WTC11 (cell line): ENCODE measurements at regions not wholly inside any gene's neighbourhood (a gene's known extent, or its start where the extent isn't known, plus 50 kb on each side); places are given as distances from the start of the nearest gene placed in this dataset.

ENCODE experiments used
- ATAC-seq: fragments of 200-7000 bp; cut with Tn5 transposase; 2 replicates; pipeline ENCODE4 v1.10.0; 2021; ENCODE audit warnings: mild to moderate bottlenecking, moderate library complexity
- CTCF ChIA-PET: fragments of 300-600 bp; sonication (Branson Sonifier 250); formaldehyde crosslinking; loops from one replicate; lab custom pipeline; 2021; ENCODE audit warnings: antibody characterized with exemption; lab: Charles Lee
- POLR2A ChIA-PET: fragments of 350-600 bp; sonication (Branson Sonifier 250); formaldehyde crosslinking; loops from one replicate; lab custom pipeline; 2021; ENCODE audit warnings: antibody characterized with exemption; lab: Charles Lee
- DNase-seq: peaks from one replicate; pipeline ENCODE4 v3.0.0; 2021; ENCODE audit warnings: low spot score
- H3K27ac Mint-ChIP-seq: 2 replicates; pipeline ENCODE4 v1.8.0; 2021; ENCODE audit warnings: mixed read lengths
- H3K27me3 Mint-ChIP-seq: 2 replicates; pipeline ENCODE4 v1.8.0; 2021; ENCODE audit warnings: low read depth, mild to moderate bottlenecking, moderate library complexity, mixed read lengths
- H3K36me3 Mint-ChIP-seq: 2 replicates; pipeline ENCODE4 v1.8.0; 2021; ENCODE audit warnings: mixed read lengths
- H3K4me1 Mint-ChIP-seq: 2 replicates; pipeline ENCODE4 v1.8.0; 2022; ENCODE audit warnings: mixed read lengths
- H3K4me3 Mint-ChIP-seq: 2 replicates; pipeline ENCODE4 v1.8.0; 2021; ENCODE audit warnings: mild to moderate bottlenecking, moderate library complexity, mixed read lengths
- H3K9me3 Mint-ChIP-seq: 2 replicates; pipeline ENCODE4 v1.8.0; 2021; ENCODE audit warnings: mixed read lengths
- ESRRA ChIP-seq: sonication (generic); formaldehyde crosslinking; IDR thresholded peaks from 2 replicates; pipeline ENCODE4 v1.8.1; 2022; ENCODE audit warnings: mild to moderate bottlenecking, missing genetic modification reagents, borderline replicate concordance
- FOXJ3 ChIP-seq: sonication (generic); formaldehyde crosslinking; IDR thresholded peaks from 2 replicates; pipeline ENCODE4 v1.9.0; 2021; ENCODE audit warnings: missing genetic modification reagents, mild to moderate bottlenecking, borderline replicate concordance
- JUN ChIP-seq: sonication (generic); formaldehyde crosslinking; IDR thresholded peaks from 2 replicates; pipeline ENCODE4 v1.8.0; 2023; ENCODE audit warnings: mild to moderate bottlenecking, missing genetic modification reagents
- RORB ChIP-seq: fragments of 250-450 bp; sonication (Bioruptor Pico); IDR thresholded peaks from 2 replicates; pipeline ENCODE4 v1.9.0; 2021; ENCODE audit warnings: mild to moderate bottlenecking
- TF ChIP-seq, protein P1 (sequence below): fragments of 250-450 bp; sonication (Bioruptor Pico); IDR thresholded peaks from 2 replicates; pipeline ENCODE4 v1.9.0; 2021; ENCODE audit warnings: mild to moderate bottlenecking, borderline replicate concordance
- TF ChIP-seq, protein P2 (sequence below): sonication (generic); formaldehyde crosslinking; IDR thresholded peaks from 2 replicates; pipeline ENCODE4 v1.8.1; 2023; ENCODE audit warnings: mild to moderate bottlenecking, missing genetic modification reagents
- TF ChIP-seq, protein P3 (sequence below): sonication (generic); formaldehyde crosslinking; IDR thresholded peaks from 2 replicates; pipeline ENCODE4 v1.8.0; 2023; ENCODE audit warnings: mild to moderate bottlenecking, missing genetic modification reagents
- TF ChIP-seq, protein P4 (sequence below): fragments of 250-450 bp; sonication (Bioruptor Pico); IDR thresholded peaks from 2 replicates; pipeline ENCODE4 v1.9.0; 2021; ENCODE audit warnings: mild to moderate bottlenecking

DNA sequence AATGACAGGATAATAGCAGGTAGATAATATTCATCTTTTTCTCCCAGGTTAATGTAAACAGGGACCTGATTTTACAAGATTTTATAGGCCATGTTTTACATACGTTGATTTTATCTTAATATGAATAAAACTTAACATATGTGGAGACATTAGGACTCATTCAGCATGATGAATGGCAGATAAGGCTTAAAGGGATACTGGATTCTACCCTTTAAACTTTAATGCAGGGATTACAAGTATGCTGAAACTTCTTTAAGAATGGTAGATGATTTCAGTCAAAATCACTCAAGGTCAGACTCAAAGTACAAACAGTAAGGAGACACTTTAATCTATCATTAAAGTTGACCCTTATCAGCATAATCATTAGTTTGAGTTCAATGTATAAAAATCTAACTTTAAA is 274.5 kb upstream of the IZUMO3 start:
- TF ChIP-seq ESRRA = no peak
- TF ChIP-seq, protein P1, sequence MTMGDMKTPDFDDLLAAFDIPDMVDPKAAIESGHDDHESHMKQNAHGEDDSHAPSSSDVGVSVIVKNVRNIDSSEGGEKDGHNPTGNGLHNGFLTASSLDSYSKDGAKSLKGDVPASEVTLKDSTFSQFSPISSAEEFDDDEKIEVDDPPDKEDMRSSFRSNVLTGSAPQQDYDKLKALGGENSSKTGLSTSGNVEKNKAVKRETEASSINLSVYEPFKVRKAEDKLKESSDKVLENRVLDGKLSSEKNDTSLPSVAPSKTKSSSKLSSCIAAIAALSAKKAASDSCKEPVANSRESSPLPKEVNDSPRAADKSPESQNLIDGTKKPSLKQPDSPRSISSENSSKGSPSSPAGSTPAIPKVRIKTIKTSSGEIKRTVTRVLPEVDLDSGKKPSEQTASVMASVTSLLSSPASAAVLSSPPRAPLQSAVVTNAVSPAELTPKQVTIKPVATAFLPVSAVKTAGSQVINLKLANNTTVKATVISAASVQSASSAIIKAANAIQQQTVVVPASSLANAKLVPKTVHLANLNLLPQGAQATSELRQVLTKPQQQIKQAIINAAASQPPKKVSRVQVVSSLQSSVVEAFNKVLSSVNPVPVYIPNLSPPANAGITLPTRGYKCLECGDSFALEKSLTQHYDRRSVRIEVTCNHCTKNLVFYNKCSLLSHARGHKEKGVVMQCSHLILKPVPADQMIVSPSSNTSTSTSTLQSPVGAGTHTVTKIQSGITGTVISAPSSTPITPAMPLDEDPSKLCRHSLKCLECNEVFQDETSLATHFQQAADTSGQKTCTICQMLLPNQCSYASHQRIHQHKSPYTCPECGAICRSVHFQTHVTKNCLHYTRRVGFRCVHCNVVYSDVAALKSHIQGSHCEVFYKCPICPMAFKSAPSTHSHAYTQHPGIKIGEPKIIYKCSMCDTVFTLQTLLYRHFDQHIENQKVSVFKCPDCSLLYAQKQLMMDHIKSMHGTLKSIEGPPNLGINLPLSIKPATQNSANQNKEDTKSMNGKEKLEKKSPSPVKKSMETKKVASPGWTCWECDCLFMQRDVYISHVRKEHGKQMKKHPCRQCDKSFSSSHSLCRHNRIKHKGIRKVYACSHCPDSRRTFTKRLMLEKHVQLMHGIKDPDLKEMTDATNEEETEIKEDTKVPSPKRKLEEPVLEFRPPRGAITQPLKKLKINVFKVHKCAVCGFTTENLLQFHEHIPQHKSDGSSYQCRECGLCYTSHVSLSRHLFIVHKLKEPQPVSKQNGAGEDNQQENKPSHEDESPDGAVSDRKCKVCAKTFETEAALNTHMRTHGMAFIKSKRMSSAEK (CRISPR knock-in tag) = no peak
- ChIA-PET CTCF (no interaction called here), POLR2A (no interaction called here)
- H3K4me1 Mint-ChIP-seq = peaks cover 13% of the 10 kb centered on the region; the same call in 1 of the 2 replicates
- no peaks in the 10 kb centered on the region; the same call in 1 of the 2 replicates for H3K27me3 Mint-ChIP-seq
- no peak overlapping the region for H3K4me3 Mint-ChIP-seq
- H3K27ac Mint-ChIP-seq = no peak overlapping the region
- DNase-seq (no peak), ATAC-seq (no peak)
- no peaks in the 10 kb centered on the region for H3K9me3 Mint-ChIP-seq
- H3K36me3 Mint-ChIP-seq = no peaks in the 10 kb centered on the region

DNA sequence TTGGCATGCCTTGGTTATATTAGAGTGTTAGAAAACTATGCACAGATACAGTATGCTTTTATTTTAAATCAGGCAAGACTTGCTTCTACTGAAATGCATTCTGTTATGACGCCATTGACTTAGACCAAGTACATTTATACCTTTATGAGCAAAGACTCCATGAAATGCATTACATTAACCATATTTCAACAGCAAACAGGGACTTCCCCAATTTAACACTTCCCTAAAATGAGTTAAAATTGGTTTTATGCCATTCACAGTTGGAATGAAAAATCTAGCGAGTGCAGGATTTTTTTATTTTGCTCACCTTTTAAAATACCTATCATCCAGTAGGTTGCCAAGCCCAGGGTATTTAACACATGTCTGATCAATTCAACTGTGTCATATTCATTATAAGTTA is 272.1 kb upstream of the IZUMO3 start:
- TF ChIP-seq FOXJ3 (CRISPR knock-in tag) = no peak
- TF ChIP-seq, protein P2, sequence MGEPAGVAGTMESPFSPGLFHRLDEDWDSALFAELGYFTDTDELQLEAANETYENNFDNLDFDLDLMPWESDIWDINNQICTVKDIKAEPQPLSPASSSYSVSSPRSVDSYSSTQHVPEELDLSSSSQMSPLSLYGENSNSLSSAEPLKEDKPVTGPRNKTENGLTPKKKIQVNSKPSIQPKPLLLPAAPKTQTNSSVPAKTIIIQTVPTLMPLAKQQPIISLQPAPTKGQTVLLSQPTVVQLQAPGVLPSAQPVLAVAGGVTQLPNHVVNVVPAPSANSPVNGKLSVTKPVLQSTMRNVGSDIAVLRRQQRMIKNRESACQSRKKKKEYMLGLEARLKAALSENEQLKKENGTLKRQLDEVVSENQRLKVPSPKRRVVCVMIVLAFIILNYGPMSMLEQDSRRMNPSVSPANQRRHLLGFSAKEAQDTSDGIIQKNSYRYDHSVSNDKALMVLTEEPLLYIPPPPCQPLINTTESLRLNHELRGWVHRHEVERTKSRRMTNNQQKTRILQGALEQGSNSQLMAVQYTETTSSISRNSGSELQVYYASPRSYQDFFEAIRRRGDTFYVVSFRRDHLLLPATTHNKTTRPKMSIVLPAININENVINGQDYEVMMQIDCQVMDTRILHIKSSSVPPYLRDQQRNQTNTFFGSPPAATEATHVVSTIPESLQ (CRISPR knock-in tag) = no peak
- Mint-ChIP-seq H3K4me3 (no peak overlapping the region), H3K4me1 (peaks cover 11% of the 10 kb centered on the region; the same call in 1 of the 2 replicates), H3K27me3 (no peaks in the 10 kb centered on the region; the same call in 1 of the 2 replicates), H3K36me3 (no peaks in the 10 kb centered on the region), H3K27ac (no peak overlapping the region), H3K9me3 (no peaks in the 10 kb centered on the region)
- DNase-seq (no peak), ATAC-seq (no peak)
- POLR2A ChIA-PET = no interaction called here
- CTCF ChIA-PET = no interaction called here

DNA sequence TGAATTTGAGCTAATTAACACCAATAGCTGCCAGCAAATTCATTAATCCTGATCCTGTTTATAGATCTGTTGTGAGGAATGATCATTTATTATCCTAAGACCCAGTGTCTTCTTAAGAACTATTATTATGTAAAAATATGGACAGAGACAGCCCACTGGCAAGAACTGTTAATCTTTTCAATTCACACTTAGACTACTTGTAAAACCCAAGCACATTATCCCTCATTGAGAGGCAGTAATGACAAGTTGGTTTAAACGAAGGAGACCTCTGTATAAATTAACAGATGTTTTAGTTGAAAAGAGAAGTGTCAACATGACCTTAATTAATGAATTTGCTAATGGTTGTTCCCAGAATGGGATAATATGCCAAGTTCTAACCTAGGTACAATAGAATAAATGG is 270.3 kb upstream of the IZUMO3 start:
- Mint-ChIP-seq H3K4me3 (no peak overlapping the region), H3K4me1 (peaks cover 11% of the 10 kb centered on the region; the same call in 1 of the 2 replicates), H3K36me3 (no peaks in the 10 kb centered on the region), H3K9me3 (no peaks in the 10 kb centered on the region), H3K27me3 (no peaks in the 10 kb centered on the region; the same call in 1 of the 2 replicates), H3K27ac (no peak overlapping the region)
- no peak for ATAC-seq
- POLR2A ChIA-PET = no interaction called here
- CTCF ChIA-PET = interaction anchor here (0.8 kb wide), 1 partner anchor 17 kb away, joined by 3 read pairs; no protein-coding TSS in a partner anchor
- DNase-seq = no peak
- TF ChIP-seq, protein P3, sequence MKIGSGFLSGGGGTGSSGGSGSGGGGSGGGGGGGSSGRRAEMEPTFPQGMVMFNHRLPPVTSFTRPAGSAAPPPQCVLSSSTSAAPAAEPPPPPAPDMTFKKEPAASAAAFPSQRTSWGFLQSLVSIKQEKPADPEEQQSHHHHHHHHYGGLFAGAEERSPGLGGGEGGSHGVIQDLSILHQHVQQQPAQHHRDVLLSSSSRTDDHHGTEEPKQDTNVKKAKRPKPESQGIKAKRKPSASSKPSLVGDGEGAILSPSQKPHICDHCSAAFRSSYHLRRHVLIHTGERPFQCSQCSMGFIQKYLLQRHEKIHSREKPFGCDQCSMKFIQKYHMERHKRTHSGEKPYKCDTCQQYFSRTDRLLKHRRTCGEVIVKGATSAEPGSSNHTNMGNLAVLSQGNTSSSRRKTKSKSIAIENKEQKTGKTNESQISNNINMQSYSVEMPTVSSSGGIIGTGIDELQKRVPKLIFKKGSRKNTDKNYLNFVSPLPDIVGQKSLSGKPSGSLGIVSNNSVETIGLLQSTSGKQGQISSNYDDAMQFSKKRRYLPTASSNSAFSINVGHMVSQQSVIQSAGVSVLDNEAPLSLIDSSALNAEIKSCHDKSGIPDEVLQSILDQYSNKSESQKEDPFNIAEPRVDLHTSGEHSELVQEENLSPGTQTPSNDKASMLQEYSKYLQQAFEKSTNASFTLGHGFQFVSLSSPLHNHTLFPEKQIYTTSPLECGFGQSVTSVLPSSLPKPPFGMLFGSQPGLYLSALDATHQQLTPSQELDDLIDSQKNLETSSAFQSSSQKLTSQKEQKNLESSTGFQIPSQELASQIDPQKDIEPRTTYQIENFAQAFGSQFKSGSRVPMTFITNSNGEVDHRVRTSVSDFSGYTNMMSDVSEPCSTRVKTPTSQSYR (CRISPR knock-in tag) = no peak
- TF ChIP-seq, protein P4, sequence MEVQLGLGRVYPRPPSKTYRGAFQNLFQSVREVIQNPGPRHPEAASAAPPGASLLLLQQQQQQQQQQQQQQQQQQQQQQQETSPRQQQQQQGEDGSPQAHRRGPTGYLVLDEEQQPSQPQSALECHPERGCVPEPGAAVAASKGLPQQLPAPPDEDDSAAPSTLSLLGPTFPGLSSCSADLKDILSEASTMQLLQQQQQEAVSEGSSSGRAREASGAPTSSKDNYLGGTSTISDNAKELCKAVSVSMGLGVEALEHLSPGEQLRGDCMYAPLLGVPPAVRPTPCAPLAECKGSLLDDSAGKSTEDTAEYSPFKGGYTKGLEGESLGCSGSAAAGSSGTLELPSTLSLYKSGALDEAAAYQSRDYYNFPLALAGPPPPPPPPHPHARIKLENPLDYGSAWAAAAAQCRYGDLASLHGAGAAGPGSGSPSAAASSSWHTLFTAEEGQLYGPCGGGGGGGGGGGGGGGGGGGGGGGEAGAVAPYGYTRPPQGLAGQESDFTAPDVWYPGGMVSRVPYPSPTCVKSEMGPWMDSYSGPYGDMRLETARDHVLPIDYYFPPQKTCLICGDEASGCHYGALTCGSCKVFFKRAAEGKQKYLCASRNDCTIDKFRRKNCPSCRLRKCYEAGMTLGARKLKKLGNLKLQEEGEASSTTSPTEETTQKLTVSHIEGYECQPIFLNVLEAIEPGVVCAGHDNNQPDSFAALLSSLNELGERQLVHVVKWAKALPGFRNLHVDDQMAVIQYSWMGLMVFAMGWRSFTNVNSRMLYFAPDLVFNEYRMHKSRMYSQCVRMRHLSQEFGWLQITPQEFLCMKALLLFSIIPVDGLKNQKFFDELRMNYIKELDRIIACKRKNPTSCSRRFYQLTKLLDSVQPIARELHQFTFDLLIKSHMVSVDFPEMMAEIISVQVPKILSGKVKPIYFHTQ (CRISPR knock-in tag) = no peak
- TF ChIP-seq RORB (CRISPR knock-in tag) (no peak), JUN (CRISPR knock-in tag) (no peak)
- TF ChIP-seq, all 79 proteins: peak for 0
